Coronary artery (tissue), 2 donors: ENCODE measurements at regions not wholly inside any gene's neighbourhood (a gene's known extent, or its start where the extent isn't known, plus 50 kb on each side); places are given as distances from the start of the nearest gene placed in this dataset.

Experiments
- DNase-seq: peaks from one replicate; pipeline ENCODE4 v3.0.0-alpha.2; 2017; ENCODE audit warnings: low spot score
- H3K27ac ChIP-seq, 2 donors: fragments of 200-600 bp; sonication (generic); one replicate each; pipeline ENCODE4 v1.5.1; 2016 to 2019
- H3K4me3 ChIP-seq: fragments of 200-600 bp; sonication (generic); 2 replicates; pipeline ENCODE4 v1.5.1; 2016; ENCODE audit warnings: mild to moderate bottlenecking, moderate library complexity
- CTCF ChIP-seq: fragments of 200-600 bp; sonication (generic); IDR thresholded peaks from one replicate; pipeline ENCODE4 v1.5.1; 2019; ENCODE audit warnings: antibody characterized with exemption

GRCh38 chr2:139825726-139826125, 1045.5 kb upstream of the NXPH2 start:
- DNase-seq, result no peak
- H3K4me3 ChIP-seq, result no peak overlapping the region
- H3K27ac ChIP-seq, result no peak overlapping the region
- TF ChIP-seq CTCF, result no peak

GRCh38 chr2:139819273-139819796, 1039.1 kb upstream of the NXPH2 start:
- no peak for DNase-seq
- no peak for TF ChIP-seq CTCF
- H3K4me3 ChIP-seq, result no peak overlapping the region

GRCh38 chr2:139814458-139814857, 1034.3 kb upstream of the NXPH2 start:
- no peak overlapping the region for H3K4me3 ChIP-seq
- no peak overlapping the region for H3K27ac ChIP-seq
- DNase-seq, result no peak
- no peak for TF ChIP-seq CTCF

More at GRCh38 chr2:139819273-139819796, 1039.1 kb upstream of the NXPH2 start:
- no peak overlapping the region for H3K27ac ChIP-seq

GRCh38 chr2:139813340-139813739, 1033.2 kb upstream of the NXPH2 start:
- no peak for TF ChIP-seq CTCF
- no peak overlapping the region for H3K4me3 ChIP-seq

GRCh38 chr2:139805441-139805840, 1025.3 kb upstream of the NXPH2 start:
- no peak overlapping the region for H3K27ac ChIP-seq
- DNase-seq, result no peak
- no peak for TF ChIP-seq CTCF
- H3K4me3 ChIP-seq, result no peak overlapping the region

More at GRCh38 chr2:139813340-139813739, 1033.2 kb upstream of the NXPH2 start:
- DNase-seq, result no peak
- H3K27ac ChIP-seq, result no peak overlapping the region

- no peak overlapping the region for H3K4me3 ChIP-seq
- no peak overlapping the region for H3K27ac ChIP-seq
- TF ChIP-seq CTCF, result no peak
- DNase-seq, result no peak
Measured at GRCh38 chr2:139798391-139798790, 1018.2 kb upstream of the NXPH2 start.
